ENCODE measurements at regions not wholly inside any gene's neighbourhood (a gene's known extent, or its start where the extent isn't known, plus 50 kb on each side); places are given as distances from the start of the nearest gene placed in this dataset.

- TF ChIP-seq ZNF660 (tag by site-specific recombination; IDR thresholded peaks at IDR 0.05) (no peak), CTCF (tag by site-specific recombination; IDR thresholded peaks at IDR 0.05) (no peak), ZNF157 (tag by site-specific recombination; IDR thresholded peaks at IDR 0.05) (no peak), ZNF639 (tag by site-specific recombination; IDR thresholded peaks at IDR 0.05) (no peak), ZNF155 (tag by site-specific recombination; IDR thresholded peaks at IDR 0.05) (no peak), PRDM10 (tag by site-specific recombination; IDR thresholded peaks at IDR 0.05) (no peak), ZBTB26 (tag by site-specific recombination; optimal IDR thresholded peaks at IDR 0.05) (no peak), ZNF175 (tag by site-specific recombination; IDR thresholded peaks at IDR 0.05) (no peak), ZNF76 (tag by site-specific recombination; IDR thresholded peaks at IDR 0.05; ENCODE audit: borderline replicate concordance, low read depth) (no peak), ZNF626 (tag by site-specific recombination; IDR thresholded peaks at IDR 0.05) (no peak), ZBTB8A (tag by site-specific recombination; IDR thresholded peaks at IDR 0.05) (no peak), ZNF843 (tag by site-specific recombination; IDR thresholded peaks at IDR 0.05) (no peak), ZNF311 (tag by site-specific recombination; IDR thresholded peaks at IDR 0.05; ENCODE audit: borderline replicate concordance) (no peak), BCL11A (tag by site-specific recombination; IDR thresholded peaks at IDR 0.05; ENCODE audit: low read depth) (no peak)
Observed at GRCh38 chr16:16907089-16907488, 528.1 kb downstream of the NPIPA7 start.

All from HEK293 (cell line).